ENCODE measurements at regions not wholly inside any gene's neighbourhood (a gene's known extent, or its start where the extent isn't known, plus 50 kb on each side); places are given as distances from the start of the nearest gene placed in this dataset.

DNA sequence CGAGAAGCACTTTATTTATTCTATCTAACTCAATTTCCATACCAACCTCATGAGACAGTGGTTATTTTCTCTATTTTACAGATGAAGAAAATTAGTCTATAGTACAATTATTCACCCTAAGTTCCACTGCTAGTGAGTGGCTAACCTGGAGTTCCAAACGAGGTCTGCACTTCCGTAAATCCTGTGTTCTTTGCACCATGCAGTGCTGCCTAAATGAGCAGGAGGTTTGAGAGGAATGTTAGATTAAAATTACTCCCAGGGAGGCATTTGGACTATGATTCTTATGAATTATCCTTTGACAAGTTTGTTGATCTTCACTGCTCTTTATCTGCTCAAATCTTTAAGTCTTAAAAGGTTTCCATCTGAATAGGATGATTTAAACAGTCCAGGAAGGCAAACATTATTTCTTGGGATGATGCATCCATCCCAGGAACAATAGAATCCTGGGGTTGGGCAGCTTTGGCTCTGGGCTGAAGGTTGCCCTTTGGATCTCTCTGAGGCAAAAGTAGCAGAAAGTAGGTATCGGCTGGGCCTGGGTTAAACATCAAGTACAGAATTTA is 400.8 kb downstream of the REEP3 start:
- no peak for TF ChIP-seq YY1 (IDR thresholded peaks at IDR 0.05; ENCODE audit: insufficient read depth, insufficient read length)
- TF ChIP-seq ZNF274 (IDR thresholded peaks at IDR 0.05; ENCODE audit: low read depth, low read length), result no peak

Data from NT2/D1 (cell line).